ENCODE measurements at regions not wholly inside any gene's neighbourhood (a gene's known extent, or its start where the extent isn't known, plus 50 kb on each side); places are given as distances from the start of the nearest gene placed in this dataset.

DNA sequence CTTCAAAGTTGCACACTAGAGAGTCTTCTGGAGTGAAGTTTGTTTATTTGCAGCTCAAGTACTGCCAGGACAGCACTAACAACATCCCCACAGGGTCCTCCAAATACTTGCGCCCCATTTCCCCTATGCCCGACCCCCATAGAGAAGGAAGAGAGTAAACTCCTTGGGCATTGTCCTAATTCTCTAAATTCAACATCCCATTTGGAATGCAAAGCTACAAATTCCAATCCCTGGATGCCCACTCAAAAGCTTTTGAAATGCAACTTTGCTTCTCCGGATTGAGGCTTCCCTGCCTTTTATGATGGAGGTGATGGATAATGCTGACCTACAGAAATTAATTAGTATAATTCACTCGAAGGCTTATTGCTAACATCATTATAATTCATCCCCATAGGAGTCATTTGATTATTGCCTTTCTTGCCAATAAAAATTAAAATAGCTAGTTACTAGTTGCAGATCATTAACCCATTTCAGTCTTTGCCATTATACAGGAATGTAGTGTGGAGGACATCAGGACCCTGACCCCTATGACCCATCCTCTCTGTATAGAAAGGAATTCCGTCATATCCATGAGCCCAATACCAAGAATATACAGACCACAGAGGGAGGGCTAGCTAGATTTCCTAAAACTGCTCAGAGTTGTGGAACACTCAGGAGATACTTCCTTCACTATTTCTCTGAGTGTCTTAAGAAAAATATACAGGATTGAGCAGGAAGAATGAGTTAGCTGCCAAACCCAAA, 277.6 kb downstream of the ZNF608 start (continued):
- no peak for TF ChIP-seq HMGN3 (IDR thresholded peaks at IDR 0.05; ENCODE audit: borderline replicate concordance, extremely low read depth, insufficient read length, low read depth, low read length)
- TF ChIP-seq HDAC2 (IDR thresholded peaks at IDR 0.05), result no peak

DNA sequence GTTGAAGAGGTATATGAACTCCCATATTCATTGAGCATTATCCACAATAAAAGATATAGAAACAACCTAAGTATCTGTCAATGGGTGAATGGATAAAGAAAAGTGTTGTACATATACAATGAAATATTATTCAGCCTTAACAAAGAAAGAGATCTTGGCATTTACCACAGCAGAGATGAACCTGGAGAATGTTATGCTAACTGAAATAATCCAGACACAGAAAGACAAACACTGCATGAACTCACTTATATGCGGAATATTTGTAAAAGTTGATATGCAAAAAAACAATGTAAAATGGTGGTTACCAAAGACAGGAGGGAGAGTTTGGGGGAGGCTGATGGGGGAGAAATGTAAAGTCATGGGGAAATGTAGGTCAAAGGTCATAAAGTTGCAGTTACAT, 278.7 kb downstream of the ZNF608 start:
- Histone ChIP-seq H3K9ac (ENCODE audit: insufficient read depth in 1 of 2, low read depth in 2 of 2, low read length in 2 of 2) (no peak overlapping the region), H2AFZ (ENCODE audit: low read depth, low read length) (no peak overlapping the region), H3K4me1 (replicated peaks in 1 of 2; ENCODE audit: control insufficient read depth in 2 of 2, insufficient read depth in 2 of 2, low read length in 2 of 2) (no peaks in the 10 kb centered on the region), H4K20me1 (replicated peaks; ENCODE audit: control insufficient read depth, insufficient read depth, low read length) (no peaks in the 10 kb centered on the region), H3K27ac (ENCODE audit: extremely low read depth, low read depth, low read length) (no peak overlapping the region), H3K4me3 (no peak overlapping the region), H3K9me1 (ENCODE audit: control insufficient read depth, insufficient read depth, low read length) (no peaks in the 10 kb centered on the region), H3K4me2 (ENCODE audit: insufficient read depth, low read length) (no peak overlapping the region), H3K27me3 (ENCODE audit: control insufficient read depth in 2 of 2, insufficient read depth in 2 of 2, low read length in 2 of 2) (no peaks in the 10 kb centered on the region; a peak in 1 of 5 replicates), H3K79me2 (ENCODE audit: control insufficient read depth, insufficient read depth, low read length) (no peaks in the 10 kb centered on the region), H3K36me3 (ENCODE audit: control insufficient read depth, insufficient read depth, low read length) (no peaks in the 10 kb centered on the region), H3K9me3 (replicated peaks; ENCODE audit: control insufficient read depth, insufficient read depth, low read depth, low read length) (no peaks in the 10 kb centered on the region)
- no TSS peak for BruUV-seq (replicated peaks)
- FAIRE-seq, result no peak
- intact Hi-C loops (cut with micrococcal nuclease), result no loop called here
- ChIA-PET POLR2A (no interaction called here), CTCF (ENCODE audit: low intra/inter-chr PET ratio) (no interaction called here)
- TF ChIP-seq POLR2AphosphoS5 (IDR thresholded peaks at IDR 0.05; ENCODE audit: control insufficient read depth, insufficient read depth, low read depth, low read length) (no peak), ELF4 (CRISPR knock-in tag; IDR thresholded peaks at IDR 0.05) (no peak), ETV1 (tag; conservative IDR thresholded peaks at IDR 0.05; ENCODE audit: low read depth) (no peak), SMARCE1 (IDR thresholded peaks at IDR 0.05) (no peak), FOXP1 (CRISPR knock-in tag; IDR thresholded peaks at IDR 0.05) (no peak)
- TF ChIP-seq, protein P1, sequence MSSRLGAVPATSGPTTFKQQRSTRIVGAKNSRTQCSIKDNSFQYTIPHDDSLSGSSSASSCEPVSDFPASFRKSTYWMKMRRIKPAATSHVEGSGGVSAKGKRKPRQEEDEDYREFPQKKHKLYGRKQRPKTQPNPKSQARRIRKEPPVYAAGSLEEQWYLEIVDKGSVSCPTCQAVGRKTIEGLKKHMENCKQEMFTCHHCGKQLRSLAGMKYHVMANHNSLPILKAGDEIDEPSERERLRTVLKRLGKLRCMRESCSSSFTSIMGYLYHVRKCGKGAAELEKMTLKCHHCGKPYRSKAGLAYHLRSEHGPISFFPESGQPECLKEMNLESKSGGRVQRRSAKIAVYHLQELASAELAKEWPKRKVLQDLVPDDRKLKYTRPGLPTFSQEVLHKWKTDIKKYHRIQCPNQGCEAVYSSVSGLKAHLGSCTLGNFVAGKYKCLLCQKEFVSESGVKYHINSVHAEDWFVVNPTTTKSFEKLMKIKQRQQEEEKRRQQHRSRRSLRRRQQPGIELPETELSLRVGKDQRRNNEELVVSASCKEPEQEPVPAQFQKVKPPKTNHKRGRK (tag; IDR thresholded peaks at IDR 0.05), result no peak
- TF ChIP-seq, protein P2, sequence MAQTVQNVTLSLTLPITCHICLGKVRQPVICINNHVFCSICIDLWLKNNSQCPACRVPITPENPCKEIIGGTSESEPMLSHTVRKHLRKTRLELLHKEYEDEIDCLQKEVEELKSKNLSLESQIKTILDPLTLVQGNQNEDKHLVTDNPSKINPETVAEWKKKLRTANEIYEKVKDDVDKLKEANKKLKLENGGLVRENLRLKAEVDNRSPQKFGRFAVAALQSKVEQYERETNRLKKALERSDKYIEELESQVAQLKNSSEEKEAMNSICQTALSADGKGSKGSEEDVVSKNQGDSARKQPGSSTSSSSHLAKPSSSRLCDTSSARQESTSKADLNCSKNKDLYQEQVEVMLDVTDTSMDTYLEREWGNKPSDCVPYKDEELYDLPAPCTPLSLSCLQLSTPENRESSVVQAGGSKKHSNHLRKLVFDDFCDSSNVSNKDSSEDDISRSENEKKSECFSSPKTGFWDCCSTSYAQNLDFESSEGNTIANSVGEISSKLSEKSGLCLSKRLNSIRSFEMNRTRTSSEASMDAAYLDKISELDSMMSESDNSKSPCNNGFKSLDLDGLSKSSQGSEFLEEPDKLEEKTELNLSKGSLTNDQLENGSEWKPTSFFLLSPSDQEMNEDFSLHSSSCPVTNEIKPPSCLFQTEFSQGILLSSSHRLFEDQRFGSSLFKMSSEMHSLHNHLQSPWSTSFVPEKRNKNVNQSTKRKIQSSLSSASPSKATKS (CRISPR knock-in tag; IDR thresholded peaks at IDR 0.05), result no peak
- in situ Hi-C loops (cut with MboI), result no loop called here
- WGBS (ENCODE audit: insufficient coverage, low coverage, missing lambda C conversion rate), result 0% methylated on average over 1 of the region's 1 CpG
- no peak for ATAC-seq
- no peak for DNase-seq (ENCODE audit: extremely low read depth in 1 of 4, low spot score in 3 of 4)

All from K562 (cell line).